Pons (tissue), 1 donor: ENCODE measurements at regions not wholly inside any gene's neighbourhood (a gene's known extent, or its start where the extent isn't known, plus 50 kb on each side); places are given as distances from the start of the nearest gene placed in this dataset.
"Not testable (repeated sequence)": the region's sequence is repeated elsewhere in the genome, so short reads cannot be mapped to it uniquely, and the experiment has no call there.

Source experiments
- DNase-seq: peaks from one replicate; pipeline ENCODE4 v3.0.0-alpha.2; 2016; ENCODE audit warnings: low spot score

DNA sequence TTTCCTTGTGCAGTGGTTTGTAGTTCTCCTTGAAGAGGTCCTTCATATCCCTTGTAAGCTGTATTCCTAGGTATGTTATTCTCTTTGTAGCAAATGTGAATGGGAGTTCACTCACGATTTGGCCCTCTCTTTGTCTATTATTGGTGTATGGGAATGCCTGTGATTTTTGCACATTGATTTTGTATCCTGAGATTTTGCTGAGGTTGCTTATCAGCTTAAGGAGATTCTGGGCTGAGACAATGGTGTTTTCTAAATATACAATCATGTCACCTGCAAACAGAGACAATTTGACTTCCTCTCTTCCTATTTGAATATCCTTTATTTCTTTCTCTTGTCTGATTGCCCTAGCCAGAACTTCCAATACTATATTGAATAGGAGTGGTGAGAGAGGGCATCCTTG lies 90.1 kb upstream of the ZBED5 start:
- DNase-seq, result not testable (repeated sequence)

DNA sequence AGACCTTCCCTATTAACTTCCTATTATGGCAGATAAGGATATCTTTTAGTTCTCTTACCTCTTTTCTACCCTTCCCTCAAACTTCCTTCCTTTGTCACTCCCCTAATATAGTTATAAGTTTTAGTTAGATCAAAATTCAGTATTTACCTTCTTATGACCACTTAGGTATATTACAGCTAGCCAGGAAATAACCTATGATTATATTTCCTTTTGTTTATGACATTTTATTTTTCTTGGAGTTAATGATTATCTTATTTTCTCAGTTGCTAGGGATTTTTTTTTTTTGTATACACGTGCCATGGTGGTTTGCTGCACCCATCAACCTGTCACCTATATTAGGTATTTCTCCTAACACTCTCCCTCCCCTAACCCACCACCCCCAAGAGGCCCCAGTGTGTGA lies 88.2 kb upstream of the ZBED5 start:
- DNase-seq, result no peak

- DNase-seq, result no peak
Observed at GRCh38 chr11:10945196-10945595, 87.3 kb upstream of the ZBED5 start.

DNA sequence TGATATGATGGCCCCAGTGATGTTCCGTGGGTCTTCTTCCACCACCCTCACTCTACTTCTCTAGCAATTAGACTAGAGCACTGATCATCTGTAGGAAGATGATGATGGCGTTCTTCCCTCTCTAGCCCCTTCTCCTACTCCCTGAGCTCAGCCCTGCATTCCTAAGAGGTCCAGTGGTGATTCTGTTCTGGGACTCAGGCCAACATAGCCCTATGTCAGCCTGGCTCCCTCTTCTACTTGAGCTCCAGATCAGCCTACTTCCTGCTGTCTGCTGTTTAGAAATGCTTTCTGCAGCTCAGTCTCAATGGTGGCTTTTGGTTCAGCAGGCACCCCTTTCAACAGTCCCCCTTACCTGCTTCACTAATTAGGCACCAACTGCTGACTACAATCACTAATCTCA lies 86.1 kb upstream of the ZBED5 start:
- no peak for DNase-seq

DNA sequence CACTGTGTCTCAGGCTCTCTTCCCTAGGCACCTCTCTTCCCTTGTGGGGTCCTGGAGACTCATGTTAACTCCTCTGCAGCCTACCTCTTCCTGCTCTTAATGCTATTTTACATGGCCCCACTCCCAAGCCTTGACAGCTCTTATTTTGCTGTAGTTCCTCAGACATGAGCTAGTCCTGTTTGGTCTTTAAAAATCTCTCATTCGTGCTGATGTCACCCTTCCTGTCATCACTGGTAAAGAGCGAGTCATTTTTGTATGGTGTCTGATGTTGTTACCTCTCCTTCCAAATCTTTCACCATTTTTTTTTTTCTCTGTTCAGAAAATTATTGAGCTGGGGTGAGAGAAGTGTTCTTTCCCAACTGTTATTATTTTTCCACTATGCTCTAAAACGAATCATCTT lies 84.8 kb upstream of the ZBED5 start:
- no peak for DNase-seq

GRCh38 chr11:10941871-10942270 lies 84.0 kb upstream of the ZBED5 start:
- DNase-seq, result no peak

GRCh38 chr11:10941414-10941813 lies 83.6 kb upstream of the ZBED5 start:
- peak; percentile 77 for DNase-seq

GRCh38 chr11:10938650-10939387 lies 81.0 kb upstream of the ZBED5 start:
- no peak for DNase-seq

DNA sequence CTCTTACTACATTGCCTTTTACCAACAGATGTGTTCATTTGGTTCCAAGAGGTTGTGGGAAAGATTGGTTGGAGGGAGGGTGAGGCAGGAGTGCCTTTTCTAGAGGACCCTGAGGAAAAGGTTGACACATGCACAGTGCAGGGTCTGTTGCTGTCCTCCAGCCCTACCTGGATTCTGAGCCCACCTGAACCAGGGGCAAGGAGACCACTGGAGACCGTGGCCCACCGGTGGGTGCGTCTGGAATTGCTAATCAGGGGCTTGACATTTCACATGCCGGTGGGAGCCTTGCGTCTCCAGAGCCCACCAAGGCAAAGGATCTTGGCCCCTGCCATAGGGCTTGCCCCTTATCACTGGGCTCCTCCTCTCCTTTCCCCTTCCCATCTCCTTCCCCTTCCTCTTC lies 80.4 kb upstream of the ZBED5 start:
- no peak for DNase-seq

- DNase-seq, result no peak
Observed at GRCh38 chr11:10937385-10937771, 79.5 kb upstream of the ZBED5 start.

GRCh38 chr11:10936626-10937384 lies 79.0 kb upstream of the ZBED5 start:
- DNase-seq, result no peak

DNA sequence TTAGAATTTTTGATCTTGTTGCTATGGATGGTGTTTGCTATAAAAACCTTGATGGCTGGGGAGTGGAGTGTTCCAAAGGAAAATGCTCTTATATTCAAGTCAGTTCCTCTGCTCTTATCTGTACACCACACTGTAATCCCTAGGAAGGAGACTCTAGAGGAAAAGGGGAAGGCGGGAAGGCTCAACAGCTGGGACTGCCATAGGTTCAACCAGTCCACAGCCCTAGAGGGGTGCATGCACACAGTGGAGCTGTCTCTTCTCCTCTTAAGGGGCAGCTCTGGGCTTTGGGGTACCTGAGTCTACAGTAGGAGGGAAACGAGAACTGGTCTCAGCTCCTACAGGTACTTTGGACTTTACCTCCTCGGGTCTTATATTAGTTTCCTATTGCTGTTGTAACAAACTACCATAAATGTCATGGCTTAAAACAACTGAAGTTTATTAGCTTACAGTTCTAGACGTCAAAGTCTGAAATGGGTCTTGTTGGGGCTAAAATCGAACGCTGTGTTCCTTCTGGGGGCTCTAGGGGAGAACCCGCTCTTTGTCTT lies 77.2 kb upstream of the ZBED5 start:
- no peak for DNase-seq

DNA sequence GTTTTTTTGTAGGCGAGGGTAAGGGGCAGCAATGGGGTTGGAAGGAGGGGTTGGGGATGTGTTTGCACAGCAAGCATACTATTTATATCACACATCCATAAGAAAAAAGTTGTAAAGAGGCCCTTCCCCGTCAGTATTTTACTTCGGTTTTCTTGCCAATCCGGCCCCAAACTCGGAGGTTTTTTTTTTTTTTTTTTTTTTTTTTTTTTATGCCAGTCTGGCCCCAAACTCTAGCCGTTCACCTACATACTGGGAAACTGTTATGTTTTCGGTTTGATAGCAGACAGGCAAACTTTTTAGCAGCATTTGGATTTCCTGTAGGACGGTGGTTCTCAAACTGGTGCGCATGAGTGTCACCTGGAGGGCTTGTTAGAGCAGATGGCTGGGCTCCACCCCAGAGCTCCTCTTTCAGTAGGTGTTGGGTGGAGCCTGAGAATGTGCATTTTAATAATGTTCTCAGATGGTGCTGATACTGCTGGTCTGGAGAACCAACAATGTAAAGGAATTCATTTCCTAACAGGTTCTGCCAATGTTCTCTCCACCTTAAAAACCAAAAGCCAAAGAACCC lies 76.5 kb upstream of the ZBED5 start:
- no peak for DNase-seq

DNA sequence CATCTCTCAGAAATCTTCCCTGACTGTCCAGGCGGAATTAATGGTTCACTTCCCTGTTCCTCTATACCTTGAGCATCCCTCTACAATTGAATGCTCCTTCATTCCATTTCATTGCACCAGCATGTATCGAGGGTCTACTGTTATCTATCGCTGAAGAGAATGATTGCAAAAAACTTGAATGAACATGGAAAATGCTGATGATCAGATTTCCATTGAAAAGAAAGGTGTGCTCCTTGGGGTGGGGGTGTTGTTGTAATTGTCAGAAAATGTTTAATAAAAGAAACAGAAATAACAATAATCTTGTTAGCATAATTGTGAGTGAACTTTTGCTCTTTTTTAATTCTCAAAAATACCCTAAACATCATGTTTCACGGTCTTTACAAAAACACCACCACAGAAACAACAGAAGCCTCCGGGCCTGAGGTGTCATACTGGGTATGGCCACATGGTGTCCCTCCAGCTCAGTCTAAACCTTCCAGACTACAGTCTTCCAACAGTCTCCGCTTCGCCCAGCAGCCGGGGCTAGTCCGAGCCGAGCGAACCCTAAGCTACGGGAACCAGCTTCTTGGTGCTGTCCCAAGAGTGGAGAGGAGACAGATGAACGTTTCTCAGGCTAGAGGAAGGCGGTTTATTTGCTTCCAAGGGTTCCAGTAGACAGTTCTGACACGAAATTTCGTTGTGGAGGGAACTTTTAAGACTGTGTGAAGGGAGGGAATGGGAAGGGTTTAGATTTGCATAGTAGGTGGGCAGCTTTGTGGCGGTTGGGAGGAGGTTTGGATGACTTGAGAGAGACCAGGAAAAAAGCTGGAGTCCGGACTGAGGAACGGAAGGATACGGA lies 75.8 kb upstream of the ZBED5 start:
- DNase-seq, result peak; percentile 91

- DNase-seq, result no peak
Observed at GRCh38 chr11:10932976-10933375, 75.1 kb upstream of the ZBED5 start.

- DNase-seq, result peak; percentile 34
Observed at GRCh38 chr11:10931761-10932670, 74.2 kb upstream of the ZBED5 start.

- no peak for DNase-seq
Observed at GRCh38 chr11:10930972-10931760, 73.3 kb upstream of the ZBED5 start.

DNA sequence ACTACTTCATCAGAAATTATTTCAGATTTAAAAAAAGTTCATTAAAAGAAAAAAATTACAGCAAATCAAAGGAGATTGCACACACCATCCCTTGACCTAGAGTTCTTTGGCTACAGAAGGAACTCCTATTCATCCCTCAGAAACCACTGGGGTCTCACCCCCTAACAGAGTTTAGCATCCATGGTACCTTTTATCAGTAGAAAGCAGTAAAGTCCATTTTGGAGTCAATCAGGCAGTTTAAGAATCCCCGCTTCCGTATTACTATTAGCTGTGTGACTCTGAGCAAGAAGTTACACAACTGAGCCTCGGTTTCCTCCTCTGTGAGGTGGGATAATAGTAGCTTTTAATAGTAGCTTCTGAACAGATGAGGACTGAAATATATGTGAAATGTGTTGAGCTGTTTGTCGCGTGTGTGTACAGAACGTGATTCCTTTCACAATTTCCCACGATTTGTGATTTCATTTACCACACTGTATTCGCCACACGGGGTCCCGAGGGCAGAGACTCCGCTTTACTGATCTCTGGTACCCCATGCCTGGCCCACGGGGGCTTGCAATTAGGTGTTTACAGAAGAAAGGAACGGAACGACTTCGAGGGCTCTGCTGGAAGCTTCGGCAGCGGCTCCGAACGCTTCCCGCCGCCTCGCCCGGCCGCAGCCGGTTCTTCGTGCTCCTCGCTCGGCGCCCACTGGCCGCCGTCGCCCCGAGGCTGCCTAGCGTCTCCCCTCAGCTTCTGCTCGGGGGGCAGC lies 72.5 kb upstream of the ZBED5 start:
- DNase-seq, result no peak

DNA sequence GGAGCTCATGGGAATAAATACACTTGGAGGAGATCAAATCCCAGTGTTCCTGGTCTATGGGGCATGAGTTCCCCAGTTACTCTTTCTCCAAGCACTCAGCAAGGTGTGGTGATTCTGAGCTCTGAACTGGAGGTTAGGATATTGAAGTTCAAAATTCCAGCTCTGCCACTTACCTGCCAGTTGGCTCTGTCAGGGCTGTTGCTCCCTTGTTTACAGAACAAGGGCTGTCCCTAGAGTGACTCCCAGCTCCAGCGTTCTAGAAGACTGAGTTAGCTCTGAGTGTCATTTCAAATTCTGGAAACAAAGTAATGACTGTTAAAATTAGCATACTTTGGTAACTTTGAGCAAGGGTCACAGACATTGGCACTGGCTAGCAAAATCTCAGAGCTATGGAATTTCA lies 69.7 kb upstream of the ZBED5 start:
- DNase-seq, result no peak
